Liver (tissue), 8 donors: ENCODE measurements at regions not wholly inside any gene's neighbourhood (a gene's known extent, or its start where the extent isn't known, plus 50 kb on each side); places are given as distances from the start of the nearest gene placed in this dataset.

Experiments
- DNase-seq: peaks from one replicate; pipeline ENCODE4 v3.0.0-alpha.2; 2017; ENCODE audit warnings: low spot score
- H3K27ac ChIP-seq, 2 donors: one replicate each; pipeline ENCODE4 v1.7.0; 2013; ENCODE audit warnings: inconsistent platforms in 2 of 2, low read length in 2 of 2, control low read depth in 1 of 2, low read depth in 1 of 2, mild to moderate bottlenecking in 1 of 2
- H3K27me3 ChIP-seq, 4 donors: one replicate each; pipeline versions ENCODE4 v1.6.1 to v1.7.0; 2013; ENCODE audit warnings: low read length in 3 of 4, inconsistent platforms in 1 of 4, mild to moderate bottlenecking in 1 of 4, moderate library complexity in 1 of 4; ENCODE audit not compliant: control insufficient read depth in 4 of 4, insufficient read depth in 4 of 4
- H3K36me3 ChIP-seq, 4 donors: one replicate each; pipeline versions ENCODE4 v1.6.1 to v1.7.0; 2013; ENCODE audit warnings: low read length in 3 of 4, mild to moderate bottlenecking in 3 of 4, low read depth in 1 of 4, moderate library complexity in 1 of 4; ENCODE audit not compliant: control insufficient read depth in 4 of 4, insufficient read depth in 3 of 4
- H3K4me1 ChIP-seq, 4 donors: one replicate each; pipeline versions ENCODE4 v1.6.1 to v1.7.0; 2013; ENCODE audit warnings: low read length in 3 of 4, mild to moderate bottlenecking in 3 of 4, moderate library complexity in 1 of 4; ENCODE audit not compliant: control insufficient read depth in 4 of 4, insufficient read depth in 4 of 4
- H3K4me3 ChIP-seq, 3 donors: one replicate each; pipeline versions ENCODE4 v1.6.1 to v1.7.0; 2013; ENCODE audit warnings: low read length in 3 of 3, control low read depth in 1 of 3, low read depth in 1 of 3, mild to moderate bottlenecking in 1 of 3
- H3K9ac ChIP-seq, 2 donors: one replicate each; pipeline ENCODE4 v1.7.0; 2013; ENCODE audit warnings: low read length in 2 of 2, mild to moderate bottlenecking in 2 of 2, moderate library complexity in 2 of 2, control low read depth in 1 of 2, low read depth in 1 of 2
- H3K9me3 ChIP-seq, 4 donors: one replicate each; pipeline versions ENCODE4 v1.6.1 to v1.7.0; 2013; ENCODE audit warnings: low read length in 3 of 4; ENCODE audit not compliant: control insufficient read depth in 4 of 4
- ATF3 ChIP-seq: IDR thresholded peaks from 2 replicates; pipeline ENCODE4 v1.6.1; 2016; ENCODE audit warnings: antibody characterized with exemption
- EGR1 ChIP-seq, 2 donors: IDR thresholded peaks; 2 replicates each; pipeline ENCODE4 v1.6.1; 2016 to 2018; ENCODE audit warnings: antibody characterized with exemption in 2 of 2, low read depth in 2 of 2
- FOXA1 ChIP-seq: IDR thresholded peaks from 2 replicates; pipeline ENCODE4 v1.6.1; 2016; ENCODE audit warnings: antibody characterized with exemption
- FOXA2 ChIP-seq: IDR thresholded peaks from 2 replicates; pipeline ENCODE4 v1.6.1; 2016; ENCODE audit warnings: antibody characterized with exemption
- GABPA ChIP-seq, 2 donors: IDR thresholded peaks in 1 of 2; conservative IDR thresholded peaks in 1 of 2; 2 replicates each; pipeline ENCODE4 v1.6.1; 2016; ENCODE audit warnings: antibody characterized with exemption in 2 of 2, mild to moderate bottlenecking in 1 of 2, moderate library complexity in 1 of 2
- HNF4A ChIP-seq, 2 donors: conservative IDR thresholded peaks; 2 replicates each; pipeline ENCODE4 v1.6.1; 2016; ENCODE audit warnings: antibody characterized with exemption in 2 of 2, mild to moderate bottlenecking in 2 of 2
- HNF4G ChIP-seq: IDR thresholded peaks from 2 replicates; pipeline ENCODE4 v1.6.1; 2016; ENCODE audit warnings: antibody characterized with exemption
- JUND ChIP-seq, 2 donors: IDR thresholded peaks; 2 replicates each; pipeline ENCODE4 v1.6.1; 2016; ENCODE audit warnings: antibody characterized with exemption in 2 of 2
- NR2F2 ChIP-seq: IDR thresholded peaks from 2 replicates; pipeline ENCODE4 v1.6.1; 2016; ENCODE audit warnings: antibody characterized with exemption
- RAD21 ChIP-seq, 2 donors: IDR thresholded peaks; 2 replicates each; pipeline ENCODE4 v1.6.1; 2016; ENCODE audit warnings: antibody characterized with exemption in 2 of 2, mild to moderate bottlenecking in 2 of 2
- RXRA ChIP-seq, 2 donors: IDR thresholded peaks; 2 replicates each; pipeline ENCODE4 v1.6.1; 2017 to 2018; ENCODE audit warnings: antibody characterized with exemption in 2 of 2, mild to moderate bottlenecking in 1 of 2
- SP1 ChIP-seq: IDR thresholded peaks from 2 replicates; pipeline ENCODE4 v1.6.1; 2018; ENCODE audit warnings: antibody characterized with exemption, mild to moderate bottlenecking
- TAF1 ChIP-seq: conservative IDR thresholded peaks from 2 replicates; pipeline ENCODE4 v1.6.1; 2016; ENCODE audit warnings: antibody characterized with exemption, mild to moderate bottlenecking
- YY1 ChIP-seq: IDR thresholded peaks from 2 replicates; pipeline ENCODE4 v1.6.1; 2016; ENCODE audit warnings: antibody characterized with exemption, mild to moderate bottlenecking
- ZBTB33 ChIP-seq: IDR thresholded peaks from 2 replicates; pipeline ENCODE4 v1.6.1; 2016; ENCODE audit warnings: antibody characterized with exemption
- WGBS: extraction: QIAGEN DNeasy Blood & Tissue Kit; methylation state at CpG from one replicate; pipeline ENCODE4 v1.1.7; 2013; 5-methylcytosine and 5-hydroxymethylcytosine counted together
- TF ChIP-seq, protein P1 (sequence below): fragments of 150-350 bp; IDR thresholded peaks from 2 replicates; pipeline ENCODE4 v1.5.1; 2017; ENCODE audit warnings: improper control_type of control experiment, low read depth, low read length; ENCODE audit not compliant: missing input control
- donor health status: healthy.
- donor health status: healthy.
- donor health status: healthy.
- donor health status: healthy.
- donor health status: healthy.

DNA sequence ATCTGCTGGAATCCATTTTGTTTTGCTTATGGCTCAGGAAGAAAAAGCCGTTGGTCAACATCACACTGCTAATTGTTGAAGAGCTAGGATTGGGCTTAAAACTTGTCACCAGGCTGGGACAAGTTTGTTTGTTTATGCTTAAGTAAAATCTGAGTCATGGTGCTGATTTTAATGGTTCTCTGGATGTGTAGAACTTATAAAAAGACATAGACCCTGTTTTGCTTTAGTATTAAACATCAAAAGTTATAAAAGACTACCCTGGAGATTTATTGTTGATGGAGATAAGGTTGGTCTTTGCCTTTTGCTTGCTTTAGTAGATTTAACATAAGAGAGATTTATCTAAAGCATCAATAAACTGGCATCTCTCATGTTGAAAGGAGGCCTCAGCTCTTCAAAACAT, 348.2 kb upstream of the GOLIM4 start (continued):
- TF ChIP-seq, protein P1, sequence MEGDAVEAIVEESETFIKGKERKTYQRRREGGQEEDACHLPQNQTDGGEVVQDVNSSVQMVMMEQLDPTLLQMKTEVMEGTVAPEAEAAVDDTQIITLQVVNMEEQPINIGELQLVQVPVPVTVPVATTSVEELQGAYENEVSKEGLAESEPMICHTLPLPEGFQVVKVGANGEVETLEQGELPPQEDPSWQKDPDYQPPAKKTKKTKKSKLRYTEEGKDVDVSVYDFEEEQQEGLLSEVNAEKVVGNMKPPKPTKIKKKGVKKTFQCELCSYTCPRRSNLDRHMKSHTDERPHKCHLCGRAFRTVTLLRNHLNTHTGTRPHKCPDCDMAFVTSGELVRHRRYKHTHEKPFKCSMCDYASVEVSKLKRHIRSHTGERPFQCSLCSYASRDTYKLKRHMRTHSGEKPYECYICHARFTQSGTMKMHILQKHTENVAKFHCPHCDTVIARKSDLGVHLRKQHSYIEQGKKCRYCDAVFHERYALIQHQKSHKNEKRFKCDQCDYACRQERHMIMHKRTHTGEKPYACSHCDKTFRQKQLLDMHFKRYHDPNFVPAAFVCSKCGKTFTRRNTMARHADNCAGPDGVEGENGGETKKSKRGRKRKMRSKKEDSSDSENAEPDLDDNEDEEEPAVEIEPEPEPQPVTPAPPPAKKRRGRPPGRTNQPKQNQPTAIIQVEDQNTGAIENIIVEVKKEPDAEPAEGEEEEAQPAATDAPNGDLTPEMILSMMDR: no peak
- TF ChIP-seq FOXA1 (no peak), YY1 (no peak)

GRCh38 chr3:168442502-168442901, 346.8 kb upstream of the GOLIM4 start:
- Histone ChIP-seq H3K4me3 (no peak overlapping the region), H3K27me3 (no peaks in the 10 kb centered on the region), H3K9me3 (no peaks in the 10 kb centered on the region), H3K9ac (no peak overlapping the region), H3K27ac (no peak overlapping the region), H3K4me1 (no peaks in the 10 kb centered on the region), H3K36me3 (no peaks in the 10 kb centered on the region)
- WGBS: 77% methylated on average over 2 of the region's 2 CpGs
- no peak for TF ChIP-seq FOXA2
- TF ChIP-seq HNF4G: no peak
- no peak for TF ChIP-seq NR2F2
- no peak for TF ChIP-seq JUND (IDR thresholded peaks at IDR 0.05)
- no peak for TF ChIP-seq YY1
- TF ChIP-seq HNF4A (conservative IDR thresholded peaks at IDR 0.05): no peak
- TF ChIP-seq RXRA (IDR thresholded peaks at IDR 0.05): no peak
- TF ChIP-seq GABPA (IDR thresholded peaks at IDR 0.05 in 1 of 2, conservative IDR thresholded peaks at IDR 0.05 in 1 of 2): no peak
- no peak for TF ChIP-seq TAF1
- TF ChIP-seq SP1: no peak
- TF ChIP-seq, protein P1: no peak
- TF ChIP-seq ZBTB33: no peak
- TF ChIP-seq EGR1 (IDR thresholded peaks at IDR 0.05; ENCODE audit: low read depth in 2 of 2): no peak
- no peak for TF ChIP-seq ATF3
- no peak for TF ChIP-seq RAD21 (IDR thresholded peaks at IDR 0.05)
- DNase-seq: no peak

GRCh38 chr3:168436245-168436724, 340.6 kb upstream of the GOLIM4 start:
- WGBS: 63% methylated on average over 1 of the region's 1 CpG
- Histone ChIP-seq H3K4me1 (no peaks in the 10 kb centered on the region), H3K4me3 (no peak overlapping the region), H3K36me3 (peaks cover 0 to 1% (median 0%) of the 10 kb centered on the region in 4 donors), H3K27ac (no peak overlapping the region), H3K9me3 (no peaks in the 10 kb centered on the region), H3K9ac (no peak overlapping the region), H3K27me3 (no peaks in the 10 kb centered on the region)
- TF ChIP-seq RAD21 (IDR thresholded peaks at IDR 0.05) (no peak), NR2F2 (no peak), ZBTB33 (no peak), SP1 (no peak), FOXA2 (no peak), FOXA1 (no peak), HNF4G (no peak)
- TF ChIP-seq, protein P1: no peak
- DNase-seq: no peak
